Midbrain (tissue), 1 donor: ENCODE measurements at regions not wholly inside any gene's neighbourhood (a gene's known extent, or its start where the extent isn't known, plus 50 kb on each side); places are given as distances from the start of the nearest gene placed in this dataset.
"Not testable (repeated sequence)": the region's sequence is repeated elsewhere in the genome, so short reads cannot be mapped to it uniquely, and the experiment has no call there.

Experiments
- DNase-seq: peaks from one replicate; lab custom pipeline; 2025; lab: John Stamatoyannopoulos, UW

DNA sequence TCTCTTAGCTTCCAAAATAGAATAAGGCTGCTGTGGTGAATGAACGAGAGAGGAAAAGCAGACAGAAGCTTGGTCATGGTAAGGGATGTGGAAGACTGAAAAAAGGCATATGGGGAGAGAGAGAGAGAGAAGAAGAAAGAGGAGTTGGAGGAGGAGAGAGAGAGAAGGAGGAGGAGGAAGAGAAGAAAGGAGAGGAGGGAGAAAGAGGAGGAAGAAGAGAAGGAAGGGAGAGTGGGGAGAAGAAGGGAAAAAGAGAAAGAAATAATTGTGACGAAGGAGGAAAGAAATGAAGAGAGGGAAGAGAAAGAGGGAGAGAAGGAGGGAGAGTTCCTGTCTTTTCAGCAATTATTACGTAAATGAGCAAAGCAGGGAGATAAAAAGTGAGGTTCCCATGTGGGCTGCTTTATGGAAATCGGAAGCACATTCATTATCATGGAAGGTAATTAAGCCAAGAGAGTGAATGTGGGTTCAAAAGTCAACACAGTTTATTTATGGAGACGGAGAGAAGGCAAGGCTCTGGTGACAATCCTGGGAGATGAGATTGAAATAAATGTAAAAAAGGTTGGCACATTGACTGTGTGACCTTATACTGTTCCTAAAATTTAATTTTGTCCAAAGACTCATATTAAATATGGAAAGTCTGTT, 611.2 kb downstream of the KIF4B start:
- DNase-seq = no peak

DNA sequence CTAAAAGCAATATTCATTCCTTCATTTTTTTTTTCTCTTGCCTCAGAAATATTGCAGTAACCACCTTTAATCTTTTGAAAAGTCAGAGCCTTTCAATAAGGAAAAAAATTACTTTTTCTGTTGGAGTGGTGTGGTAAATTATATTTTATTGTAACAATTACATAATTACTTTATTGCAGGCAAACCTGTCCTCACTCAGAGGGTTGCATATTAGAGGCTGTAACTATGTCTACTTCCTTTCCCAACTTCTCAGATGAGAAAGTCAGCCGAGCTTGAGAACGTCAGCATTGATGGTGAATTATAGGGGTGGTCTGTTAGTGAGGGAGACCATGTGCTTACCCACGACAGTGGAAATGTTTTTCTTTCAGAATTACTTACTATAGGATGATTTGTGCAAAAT, 611.8 kb downstream of the KIF4B start:
- no peak for DNase-seq

DNA sequence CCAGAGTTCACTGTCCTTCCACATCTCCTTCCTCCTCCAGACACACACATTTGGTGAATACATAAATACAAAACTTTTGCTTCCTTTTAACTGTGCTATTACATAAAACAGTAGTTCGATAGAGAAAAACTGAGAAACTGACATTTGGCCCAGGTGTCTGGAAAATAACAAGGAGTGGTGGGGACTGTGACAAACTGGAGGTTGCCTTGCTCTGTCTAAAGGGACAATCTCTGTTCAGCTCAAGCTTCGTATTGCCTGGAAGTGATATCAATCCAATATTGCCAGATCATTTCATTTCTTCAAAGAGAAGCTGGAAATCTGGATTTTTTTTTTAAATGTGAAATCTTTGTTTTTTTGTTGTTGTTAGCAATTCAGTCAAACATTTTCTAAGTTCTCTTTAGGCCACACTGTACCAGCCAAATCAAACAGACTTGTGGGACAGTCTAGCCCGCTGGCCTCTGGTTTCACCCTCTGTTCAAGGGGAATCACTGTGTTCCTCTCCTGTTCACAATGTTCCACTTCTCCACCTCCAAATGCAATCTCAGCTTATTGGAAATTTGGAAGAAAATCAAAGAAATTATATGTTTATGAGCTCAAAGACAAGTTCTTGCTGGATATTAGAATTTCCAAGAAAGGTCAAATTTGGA, 612.5 kb downstream of the KIF4B start:
- no peak for DNase-seq

DNA sequence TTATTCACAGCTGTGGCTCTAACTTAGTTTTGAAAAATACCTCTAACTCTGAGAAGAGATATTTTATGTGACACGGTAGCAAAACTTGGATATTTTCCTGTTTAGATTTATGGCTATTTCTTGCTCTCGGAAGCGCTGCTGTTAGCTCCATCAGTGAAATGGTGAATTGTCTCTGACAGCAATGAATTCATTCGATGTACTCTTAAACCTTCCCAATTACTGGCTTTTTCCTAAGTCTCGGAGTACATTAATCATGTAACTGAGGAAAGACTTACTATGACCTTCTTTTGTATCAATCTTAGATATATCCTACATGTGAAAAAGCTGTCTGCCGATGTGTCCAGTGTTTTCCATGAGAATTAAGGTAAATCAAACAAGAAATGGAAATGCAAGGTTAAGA, 613.0 kb downstream of the KIF4B start:
- DNase-seq = no peak

DNA sequence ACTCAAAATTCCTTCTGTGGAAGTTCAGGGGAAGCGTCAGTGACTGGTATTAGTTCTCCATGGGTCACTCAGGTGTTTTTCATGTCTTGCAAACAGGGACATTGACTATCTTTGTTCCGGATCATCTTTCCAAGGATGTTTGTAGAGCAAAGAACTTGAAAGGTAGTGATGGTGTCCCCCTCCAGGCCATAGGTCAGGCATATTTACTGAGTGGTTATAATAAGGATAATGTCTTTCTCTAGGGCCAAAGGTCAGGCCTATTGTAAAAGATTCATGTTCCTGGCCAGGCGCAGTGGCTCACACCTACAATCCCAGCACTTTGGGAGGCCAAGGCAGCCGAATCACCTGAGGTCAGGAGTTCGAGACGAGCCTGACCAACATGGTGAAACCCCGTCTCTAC, 614.8 kb downstream of the KIF4B start:
- DNase-seq = no peak

DNA sequence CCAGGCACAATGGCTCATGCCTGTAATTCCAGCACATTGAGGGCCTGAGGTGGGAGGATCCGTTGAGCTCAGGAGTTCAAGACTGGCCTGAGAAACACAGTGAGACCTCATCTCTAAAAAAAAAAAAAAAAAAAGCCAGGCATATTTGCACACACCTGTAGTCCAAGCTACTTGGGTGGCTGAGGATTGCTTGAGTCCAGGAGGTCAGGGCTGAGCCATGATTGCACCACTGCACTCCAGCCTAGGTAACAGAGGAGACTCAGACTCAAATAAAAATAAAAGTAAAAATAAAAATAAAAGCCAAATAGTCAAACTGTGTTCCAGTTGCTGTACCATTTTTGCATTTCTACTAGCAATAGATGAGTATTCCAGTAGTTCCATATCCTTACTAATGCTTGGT, 616.0 kb downstream of the KIF4B start:
- no peak for DNase-seq

DNA sequence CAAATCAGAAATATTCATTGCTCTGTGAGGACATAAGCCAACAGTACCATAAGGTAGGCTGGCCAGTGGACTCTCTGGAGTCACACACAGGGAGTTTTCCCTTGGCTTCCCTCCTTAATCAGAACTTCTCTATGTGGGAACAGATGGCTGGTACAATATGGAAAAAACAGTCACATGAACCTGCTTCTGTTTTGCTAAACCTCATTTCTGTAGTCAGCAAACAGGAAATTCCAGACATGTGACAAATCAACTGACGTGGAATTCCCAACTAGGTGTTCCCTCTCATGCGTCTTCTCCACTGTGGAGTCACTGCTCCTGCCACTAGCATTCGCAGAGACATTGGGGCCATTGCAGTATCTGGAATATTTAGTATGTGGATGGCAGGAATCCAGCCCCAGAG, 617.6 kb downstream of the KIF4B start:
- no peak for DNase-seq

DNA sequence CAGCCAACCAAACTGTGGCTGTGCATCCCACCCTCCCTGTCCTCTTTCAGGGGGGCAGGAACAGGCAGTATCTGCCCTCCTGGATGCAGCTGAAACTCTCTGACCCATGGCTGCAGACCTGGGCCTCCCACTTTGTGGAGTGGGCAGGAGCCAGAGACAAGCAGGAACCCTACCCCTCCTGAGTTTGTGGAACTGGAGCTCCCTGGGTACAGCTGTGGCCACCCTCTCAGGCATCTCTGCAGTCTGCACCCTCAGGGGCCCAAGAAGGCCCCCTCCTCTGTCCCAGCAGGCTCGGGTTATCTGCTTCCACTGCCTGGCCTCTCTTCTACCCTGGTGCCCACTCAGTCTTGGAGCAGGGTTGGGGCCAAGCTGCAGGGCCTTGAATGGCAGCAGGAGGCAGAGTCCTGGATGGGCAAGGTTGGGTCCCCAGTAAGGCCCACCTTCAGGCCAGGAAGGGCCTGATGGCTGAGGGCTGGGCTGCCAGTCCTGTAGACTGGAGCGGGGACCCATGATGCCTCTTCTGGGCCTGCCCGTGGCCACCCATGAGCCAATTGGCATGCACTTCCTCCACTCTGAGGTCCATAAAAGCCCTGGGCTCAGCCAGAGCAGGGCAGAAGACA, 619.9 kb downstream of the KIF4B start:
- no peak for DNase-seq

DNA sequence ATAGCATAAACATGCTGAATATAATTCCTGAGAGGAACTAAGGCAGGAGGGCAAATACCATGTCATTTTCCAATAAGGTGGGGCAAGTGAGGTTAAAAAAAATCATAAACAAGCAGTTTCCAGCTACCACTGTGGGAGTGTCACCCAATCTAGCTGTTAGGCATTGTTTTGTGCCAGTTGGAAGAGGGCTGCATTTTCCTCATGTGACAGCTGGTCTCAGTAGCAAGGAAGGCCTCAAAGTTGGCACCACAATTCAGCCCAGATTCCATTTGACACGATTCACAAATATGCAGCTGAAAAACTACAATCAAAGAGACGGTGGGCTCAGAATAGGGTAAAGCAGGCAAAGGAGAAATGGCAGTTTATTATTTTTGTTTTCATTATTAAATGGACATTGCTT, 636.1 kb downstream of the KIF4B start:
- no peak for DNase-seq

DNA sequence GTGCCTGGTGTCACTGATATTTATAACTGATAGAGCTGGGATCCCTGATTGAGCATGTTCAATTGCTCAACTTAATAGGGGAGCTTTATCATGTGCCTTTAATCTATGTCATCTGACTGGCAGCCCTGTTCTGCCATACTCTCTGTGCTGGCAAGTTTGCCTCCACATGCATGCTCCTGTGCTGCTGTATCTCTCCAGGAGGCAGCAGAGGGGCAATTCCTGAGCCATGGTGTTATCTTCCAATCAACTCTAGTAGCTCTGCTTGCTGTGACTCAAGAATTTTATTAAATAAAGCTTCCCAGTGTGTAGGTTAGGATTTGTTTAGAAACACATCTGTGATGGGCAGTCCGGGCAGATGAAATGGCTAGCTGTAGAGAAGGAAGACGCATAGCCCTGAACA, 642.0 kb downstream of the KIF4B start:
- no peak for DNase-seq

DNA sequence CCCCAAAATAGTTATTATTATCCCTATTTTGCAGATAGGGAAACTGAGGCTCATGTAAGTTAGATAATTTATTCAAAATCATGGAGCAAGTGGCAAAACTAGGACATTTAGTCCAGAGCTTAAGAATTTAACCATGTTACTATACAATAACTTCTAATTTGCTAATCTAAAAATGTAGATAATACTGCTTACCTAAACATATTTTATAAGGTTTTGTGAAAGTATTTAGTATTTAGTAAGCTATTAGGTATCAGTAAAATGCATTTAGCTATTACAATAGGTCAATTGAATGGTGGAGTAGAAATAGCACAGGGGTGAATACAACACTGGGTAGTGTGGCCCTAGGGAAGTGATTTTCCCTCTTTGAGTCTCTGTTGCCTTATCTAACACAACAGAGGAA, 648.3 kb downstream of the KIF4B start:
- DNase-seq = no peak

DNA sequence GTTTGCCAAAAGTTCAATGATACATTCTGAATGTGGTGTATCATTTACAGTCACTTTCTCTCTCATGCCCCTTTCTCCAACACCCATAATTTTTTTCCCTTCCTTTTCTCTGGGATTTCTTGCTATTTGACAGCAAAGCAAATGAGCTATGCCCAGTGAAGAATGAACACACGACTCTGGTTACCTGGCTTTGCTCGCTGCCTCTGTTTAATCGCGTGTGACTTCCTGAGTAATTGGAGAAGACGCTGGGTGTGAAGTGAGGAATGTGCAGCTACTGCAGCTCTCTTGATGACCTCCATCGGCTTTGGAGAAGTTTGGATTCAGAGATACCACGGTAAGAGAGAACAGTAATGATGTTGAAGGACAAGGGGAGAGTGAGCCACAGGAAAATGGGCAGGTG, 651.8 kb downstream of the KIF4B start:
- no peak for DNase-seq

DNA sequence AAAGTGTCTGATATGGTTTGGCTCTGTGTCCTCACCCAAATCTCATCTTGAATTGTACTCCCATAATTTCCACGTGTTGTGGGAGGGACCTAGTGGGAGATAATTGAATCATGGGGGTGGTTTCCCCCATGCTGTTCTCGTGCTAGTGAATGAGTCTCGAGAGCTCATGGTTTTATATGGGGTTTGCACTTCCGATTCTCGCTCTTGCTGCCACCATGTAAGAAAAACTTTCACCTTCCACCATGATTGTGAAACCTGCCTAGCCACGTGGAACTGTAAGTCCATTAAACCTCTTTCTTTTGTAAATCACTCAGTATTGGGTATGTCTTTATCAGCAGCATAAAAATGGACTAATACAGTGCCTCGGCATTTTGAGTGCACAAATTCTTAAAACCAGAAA, 655.0 kb upstream of the SGCD start:
- not testable (repeated sequence) for DNase-seq

DNA sequence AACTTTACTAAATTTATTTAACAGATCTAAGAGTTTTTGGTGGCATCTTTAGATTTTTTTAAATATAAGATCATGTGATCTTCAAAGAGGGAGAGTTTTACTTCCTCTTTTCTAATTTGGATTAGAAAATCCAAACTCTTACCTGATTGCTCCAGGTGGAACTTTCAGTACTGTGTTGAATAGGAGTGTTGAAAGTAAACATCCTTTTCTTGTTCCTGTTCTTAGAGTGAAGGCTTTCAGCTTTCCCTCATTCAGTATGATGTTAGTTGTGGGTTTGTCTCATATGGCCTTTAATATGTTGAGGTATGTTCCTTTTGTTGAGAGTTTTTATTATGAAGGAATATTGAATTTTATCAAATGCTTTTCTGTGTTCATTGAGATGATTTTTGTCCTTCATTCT, 650.0 kb upstream of the SGCD start:
- DNase-seq = no peak

DNA sequence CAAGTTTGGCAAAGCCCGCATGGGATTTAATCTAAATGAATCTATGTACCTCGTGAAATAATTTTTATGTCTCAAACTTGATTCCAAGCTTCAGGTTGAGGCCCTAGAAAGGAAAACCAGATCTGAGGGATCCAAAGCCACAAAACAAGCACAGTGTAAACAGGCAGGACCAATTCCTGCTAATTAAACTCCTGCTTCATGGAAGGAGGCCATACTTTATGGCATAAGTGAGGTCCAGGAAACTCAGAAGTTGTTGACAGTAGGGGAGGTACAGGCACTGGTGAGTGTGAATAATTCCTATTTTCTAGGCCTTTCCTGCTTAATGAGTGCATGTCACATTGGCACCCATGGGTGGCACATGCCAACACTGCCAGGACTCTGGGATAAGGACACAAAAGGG, 648.6 kb upstream of the SGCD start:
- no peak for DNase-seq

DNA sequence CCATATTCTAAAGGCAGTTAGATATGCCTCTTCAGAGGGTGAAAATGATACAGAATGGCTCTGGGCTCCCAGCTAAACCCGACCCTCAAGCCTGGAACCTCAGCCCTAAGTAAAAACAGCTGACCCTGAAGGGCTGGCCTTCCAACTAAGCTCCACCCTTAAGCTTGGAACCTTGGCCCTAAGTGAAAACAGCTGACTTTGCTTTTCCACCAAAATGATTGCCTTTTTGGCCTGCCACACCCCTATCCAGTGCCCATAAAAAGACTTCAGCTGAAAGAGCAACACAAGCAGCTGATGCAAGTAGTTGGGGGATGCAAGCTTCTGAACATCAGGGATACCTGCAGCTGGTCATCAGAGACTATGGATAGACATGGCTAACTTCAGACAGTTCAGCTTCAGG, 647.4 kb upstream of the SGCD start:
- DNase-seq = no peak

DNA sequence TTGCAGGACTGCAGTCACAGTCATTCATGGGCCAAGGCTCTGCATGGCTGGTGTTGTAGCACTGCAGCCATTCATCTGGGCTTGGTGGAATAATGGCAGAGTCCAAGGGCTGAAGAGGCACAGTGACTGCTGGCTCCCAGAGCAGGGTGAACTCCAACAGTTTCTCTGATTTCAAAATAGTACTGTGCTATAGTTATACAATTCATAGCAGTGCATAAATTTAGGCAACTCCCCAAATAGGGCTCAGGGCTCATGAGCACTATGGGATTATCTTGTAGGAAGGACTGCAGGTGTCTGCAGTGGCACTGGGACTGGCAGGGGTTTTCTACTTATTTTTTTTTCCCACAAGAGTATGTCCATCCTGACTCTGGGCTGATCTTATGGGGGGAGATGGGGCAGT, 642.5 kb upstream of the SGCD start:
- no peak for DNase-seq

DNA sequence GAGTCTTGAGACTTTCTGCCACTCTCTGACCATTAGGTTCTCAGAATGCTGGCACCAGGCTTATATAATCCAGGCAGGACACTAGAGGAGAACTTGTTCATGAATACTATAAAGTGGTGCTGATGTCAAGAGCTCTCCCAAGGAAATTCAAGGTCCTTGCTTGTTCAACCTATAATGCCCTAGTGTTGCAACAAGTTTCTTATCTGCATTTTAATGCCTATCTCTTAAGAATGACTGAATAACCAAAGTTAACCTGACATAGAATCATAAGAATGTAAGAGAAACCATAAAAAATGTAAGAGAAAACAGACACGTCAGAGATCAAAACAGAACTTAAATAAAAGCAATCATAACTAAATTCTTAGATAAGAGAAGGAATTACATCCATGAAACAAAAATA, 640.8 kb upstream of the SGCD start:
- DNase-seq = no peak

DNA sequence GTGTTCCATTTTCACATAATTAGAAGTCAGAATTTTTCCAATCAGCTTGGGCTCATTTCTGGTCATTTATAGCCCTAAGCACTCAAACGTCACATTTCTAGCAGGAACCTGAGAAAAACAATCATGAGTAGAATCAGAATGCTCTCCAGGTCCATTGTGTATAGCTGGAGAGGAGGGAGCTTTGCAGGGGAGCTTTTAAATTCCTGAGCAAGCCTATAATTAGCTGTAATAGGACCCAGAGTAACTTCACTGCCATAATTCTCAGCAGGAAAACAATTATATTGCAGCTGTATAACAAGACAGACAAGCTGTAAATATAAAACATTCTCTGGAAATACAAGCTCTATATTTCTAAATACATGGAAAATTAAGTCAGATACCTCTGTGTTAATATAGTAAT, 637.6 kb upstream of the SGCD start:
- DNase-seq = no peak

DNA sequence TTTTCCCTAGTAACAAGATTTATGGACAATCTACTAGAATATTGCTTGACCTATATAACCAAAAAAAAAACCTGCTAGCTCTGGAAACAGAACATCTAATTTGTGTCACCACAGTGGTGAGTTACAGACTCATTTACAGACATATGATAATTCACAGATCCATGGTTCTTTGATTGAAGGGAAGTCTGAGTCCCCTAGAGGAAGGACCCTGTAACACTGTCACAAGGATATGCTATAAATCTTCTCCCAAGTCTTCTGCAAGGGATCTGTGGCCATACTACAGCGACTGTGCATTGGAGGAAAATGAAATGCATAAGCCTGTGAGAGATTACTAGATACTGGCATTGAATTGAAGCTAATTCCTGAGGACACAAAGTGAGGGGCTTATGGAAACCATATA, 630.6 kb upstream of the SGCD start:
- no peak for DNase-seq

DNA sequence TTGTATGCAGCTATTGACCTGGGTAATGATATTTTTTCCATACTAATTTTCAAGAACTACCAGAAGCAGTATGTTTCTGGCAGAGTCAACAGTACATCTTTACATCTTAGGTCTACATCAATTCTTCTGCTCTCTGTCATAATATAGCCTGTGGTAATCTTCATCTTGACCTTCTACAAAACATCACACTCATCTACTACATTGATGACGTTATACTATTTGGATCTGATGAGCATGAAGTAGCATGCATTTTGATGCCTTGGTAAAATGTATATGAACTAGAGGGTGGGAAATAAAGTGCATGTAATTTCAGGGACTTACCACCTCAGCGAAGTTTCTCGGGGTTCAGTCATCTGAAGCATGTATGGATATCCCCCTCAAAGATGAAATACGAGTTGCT, 629.7 kb upstream of the SGCD start:
- no peak for DNase-seq

DNA sequence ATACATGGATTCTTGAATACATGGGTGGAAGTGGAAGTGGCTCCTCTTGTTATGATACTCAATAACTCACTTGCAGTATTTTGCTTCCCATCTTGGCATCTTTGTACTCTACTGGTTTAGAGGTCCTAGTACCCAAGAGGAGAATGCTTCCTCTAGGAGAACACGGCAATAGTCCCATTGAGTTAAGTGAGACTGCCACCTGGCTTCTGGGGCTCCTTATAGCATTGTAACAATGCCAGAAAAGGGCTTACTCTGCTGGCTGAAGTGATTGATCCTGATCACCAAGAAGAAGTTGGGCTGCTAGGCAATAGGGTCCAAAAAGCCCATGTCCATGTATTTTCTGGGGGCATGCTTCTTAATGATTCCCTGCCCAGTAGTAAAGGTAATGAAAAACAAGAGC, 627.6 kb upstream of the SGCD start:
- no peak for DNase-seq

DNA sequence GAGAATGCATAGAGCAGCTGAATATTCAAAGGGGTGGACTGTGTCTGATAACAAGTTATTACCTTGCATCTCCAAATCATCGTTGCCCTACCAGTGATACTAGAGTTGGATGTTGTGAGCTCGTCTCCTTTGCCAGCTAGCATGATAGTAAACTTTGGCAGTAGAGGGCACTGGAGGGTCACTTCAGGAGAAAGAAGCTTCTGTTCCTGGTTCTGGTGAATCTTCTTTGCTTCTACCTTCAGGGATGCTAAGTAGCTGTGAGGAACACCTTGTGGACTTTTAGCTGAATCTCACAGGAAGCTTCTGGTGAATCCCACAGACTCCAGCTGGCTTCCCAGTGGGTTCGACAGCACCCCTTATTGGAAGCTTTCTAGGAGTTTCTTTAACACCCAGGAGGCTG, 626.6 kb upstream of the SGCD start:
- no peak for DNase-seq

DNA sequence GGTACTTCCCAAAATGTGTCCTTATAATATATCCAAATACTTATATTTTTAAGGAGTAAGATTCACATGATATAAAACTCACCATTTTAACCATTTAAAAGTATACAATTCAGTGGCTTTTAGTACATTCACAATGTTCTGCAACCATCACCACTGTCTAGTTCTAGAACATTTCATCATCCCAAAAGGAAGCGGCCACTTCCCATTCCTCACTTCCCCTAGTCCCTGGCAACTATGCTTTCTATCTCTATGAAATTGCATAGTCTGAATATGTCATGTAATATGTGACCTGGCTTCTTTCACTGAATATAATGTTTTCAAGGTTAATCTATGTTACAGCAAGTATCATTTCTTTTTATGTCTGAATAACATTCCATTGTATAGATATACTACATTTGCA, 615.1 kb upstream of the SGCD start:
- no peak for DNase-seq
